GM12874 (cell line): ENCODE measurements at regions not wholly inside any gene's neighbourhood (a gene's known extent, or its start where the extent isn't known, plus 50 kb on each side); places are given as distances from the start of the nearest gene placed in this dataset.

ENCODE experiments used
- TF ChIP-seq, protein P1 (sequence below): IDR thresholded peaks from 2 replicates; pipeline ENCODE4 v1.5.1; 2011; ENCODE audit warnings: low read depth, mild to moderate bottlenecking, control low read depth, low read length, moderate library complexity; ENCODE audit not compliant: insufficient read depth

DNA sequence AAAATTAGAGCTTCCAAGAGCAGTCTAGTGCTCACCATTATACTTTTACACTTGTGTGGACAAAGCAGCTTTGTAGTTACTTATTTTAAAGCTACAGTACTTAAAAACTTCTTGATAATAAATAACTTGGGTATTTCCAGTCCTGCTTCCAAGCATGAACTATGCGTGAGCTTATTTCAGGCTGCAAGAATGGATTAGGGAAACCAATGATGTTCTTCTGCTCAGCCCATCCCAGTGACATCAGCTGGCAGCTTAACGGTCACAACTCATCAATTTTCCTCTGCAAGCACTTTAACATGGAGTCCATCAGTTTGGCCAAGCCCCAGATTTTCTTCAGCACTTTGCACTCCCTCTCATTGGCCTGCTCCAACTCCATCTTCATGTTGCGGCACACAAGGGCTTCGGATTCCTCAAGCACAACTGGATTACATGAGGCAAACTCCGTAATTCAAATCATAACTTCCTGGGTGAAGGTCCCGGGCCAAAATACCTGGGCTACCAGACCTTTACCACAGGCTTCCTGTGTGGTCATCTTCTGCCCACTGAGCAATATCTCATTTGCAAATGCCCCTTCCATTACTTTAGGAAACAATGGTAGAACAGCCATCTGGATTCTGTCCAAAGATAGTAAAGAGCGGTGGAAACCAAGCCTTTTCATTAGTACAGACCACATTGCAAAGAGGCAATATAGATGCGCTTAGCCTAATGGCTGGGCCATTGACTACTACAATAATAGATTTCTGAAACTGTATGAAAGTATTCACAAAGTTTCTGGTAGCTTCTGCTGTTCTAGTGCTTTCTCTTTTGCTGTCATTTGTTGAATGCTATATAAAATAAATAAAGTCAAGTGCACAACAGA lies 87.5 kb upstream of the DAZL start:
- TF ChIP-seq, protein P1, sequence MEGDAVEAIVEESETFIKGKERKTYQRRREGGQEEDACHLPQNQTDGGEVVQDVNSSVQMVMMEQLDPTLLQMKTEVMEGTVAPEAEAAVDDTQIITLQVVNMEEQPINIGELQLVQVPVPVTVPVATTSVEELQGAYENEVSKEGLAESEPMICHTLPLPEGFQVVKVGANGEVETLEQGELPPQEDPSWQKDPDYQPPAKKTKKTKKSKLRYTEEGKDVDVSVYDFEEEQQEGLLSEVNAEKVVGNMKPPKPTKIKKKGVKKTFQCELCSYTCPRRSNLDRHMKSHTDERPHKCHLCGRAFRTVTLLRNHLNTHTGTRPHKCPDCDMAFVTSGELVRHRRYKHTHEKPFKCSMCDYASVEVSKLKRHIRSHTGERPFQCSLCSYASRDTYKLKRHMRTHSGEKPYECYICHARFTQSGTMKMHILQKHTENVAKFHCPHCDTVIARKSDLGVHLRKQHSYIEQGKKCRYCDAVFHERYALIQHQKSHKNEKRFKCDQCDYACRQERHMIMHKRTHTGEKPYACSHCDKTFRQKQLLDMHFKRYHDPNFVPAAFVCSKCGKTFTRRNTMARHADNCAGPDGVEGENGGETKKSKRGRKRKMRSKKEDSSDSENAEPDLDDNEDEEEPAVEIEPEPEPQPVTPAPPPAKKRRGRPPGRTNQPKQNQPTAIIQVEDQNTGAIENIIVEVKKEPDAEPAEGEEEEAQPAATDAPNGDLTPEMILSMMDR = no peak

DNA sequence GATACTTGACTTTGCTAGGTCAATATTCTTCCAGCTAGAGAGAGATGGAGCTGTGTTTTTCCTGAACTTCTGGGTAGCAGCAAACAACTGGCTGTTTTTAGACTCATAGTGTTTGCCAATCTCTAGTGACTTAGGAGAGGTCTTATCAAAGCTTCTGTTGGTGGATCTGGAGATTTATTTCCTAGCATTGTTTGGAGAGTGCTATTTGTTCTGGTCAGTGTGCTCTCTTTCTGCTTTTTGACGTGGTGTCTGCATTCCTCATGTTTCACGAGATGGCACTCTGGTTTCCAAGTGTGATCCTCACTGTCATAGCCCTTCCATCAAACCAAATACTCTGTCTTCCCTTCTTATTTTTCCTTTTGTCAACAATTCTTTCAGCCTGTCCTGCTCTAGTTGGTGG lies 88.6 kb upstream of the DAZL start:
- TF ChIP-seq, protein P1 = no peak

DNA sequence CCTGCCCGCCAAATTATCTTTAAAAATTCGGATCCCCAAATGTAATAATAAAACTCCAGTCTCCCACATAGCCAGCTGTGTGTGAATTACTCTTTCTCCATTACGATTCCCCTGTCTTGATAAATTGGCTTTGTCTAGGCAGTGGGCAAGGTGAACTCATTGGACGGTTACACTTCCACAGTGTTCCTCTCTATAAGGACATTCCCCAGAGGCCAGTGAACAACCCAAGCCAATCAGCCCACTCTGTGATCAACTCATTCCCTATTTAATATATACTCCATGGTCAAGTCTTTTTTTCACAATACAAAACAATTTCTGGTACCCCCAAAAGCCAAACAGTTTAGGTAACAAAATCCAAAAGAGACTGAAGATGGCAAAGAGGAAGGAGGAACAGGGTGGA lies 90.5 kb upstream of the DAZL start:
- TF ChIP-seq, protein P1 = no peak

DNA sequence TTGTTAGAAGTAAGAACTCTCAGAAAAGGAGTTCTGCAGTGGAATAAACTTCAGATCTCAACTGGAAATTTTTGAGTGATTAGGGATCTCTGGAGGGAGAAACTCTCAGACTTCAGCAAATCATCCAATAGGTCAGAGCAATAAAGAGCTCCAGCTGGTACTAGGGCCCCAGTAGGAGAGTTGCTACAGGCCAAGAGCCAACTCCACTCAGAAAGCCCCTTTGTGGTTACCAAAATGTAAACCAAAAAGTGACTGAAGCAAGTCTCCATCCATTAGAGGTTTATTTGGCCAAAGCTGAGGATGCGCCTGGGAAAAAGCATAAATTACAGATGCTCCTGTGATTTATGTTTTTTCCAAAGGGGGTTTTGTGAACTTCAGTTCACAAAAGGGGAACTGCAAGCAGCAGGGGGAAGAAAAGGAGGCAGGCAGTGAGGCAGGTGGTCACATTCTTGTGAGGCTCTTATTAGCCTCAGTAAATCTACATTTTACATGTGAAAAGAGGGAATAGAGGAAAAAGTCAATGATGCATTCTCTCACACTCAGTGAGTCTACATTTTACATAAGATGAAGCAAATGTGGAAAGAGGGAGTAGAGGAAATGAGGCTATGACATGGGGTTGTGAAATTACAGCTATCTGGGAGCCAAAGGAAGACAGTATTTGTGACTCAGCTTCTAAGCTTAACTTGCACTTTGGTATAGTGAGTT lies 92.4 kb upstream of the DAZL start:
- TF ChIP-seq, protein P1 = no peak

DNA sequence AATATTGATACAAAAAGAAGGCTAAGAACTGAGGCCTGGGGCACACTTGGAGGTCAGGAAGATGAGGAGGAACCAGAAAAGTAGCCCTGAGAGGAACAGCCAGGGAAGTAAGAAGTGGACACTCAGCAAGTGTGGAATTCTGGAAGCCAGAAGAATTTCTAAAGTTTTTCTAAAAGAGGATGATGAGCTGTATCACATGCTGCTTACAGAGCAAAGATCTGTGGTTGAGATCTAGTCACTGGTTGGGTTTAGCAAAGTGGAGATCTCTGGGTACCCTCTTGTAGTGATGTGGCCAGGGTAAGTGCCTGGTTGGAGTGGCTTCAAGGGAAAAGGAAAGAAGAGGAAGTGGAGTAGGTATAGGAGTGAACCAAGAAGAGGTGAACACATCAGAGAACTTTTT lies 95.4 kb upstream of the DAZL start:
- TF ChIP-seq, protein P1 = no peak

DNA sequence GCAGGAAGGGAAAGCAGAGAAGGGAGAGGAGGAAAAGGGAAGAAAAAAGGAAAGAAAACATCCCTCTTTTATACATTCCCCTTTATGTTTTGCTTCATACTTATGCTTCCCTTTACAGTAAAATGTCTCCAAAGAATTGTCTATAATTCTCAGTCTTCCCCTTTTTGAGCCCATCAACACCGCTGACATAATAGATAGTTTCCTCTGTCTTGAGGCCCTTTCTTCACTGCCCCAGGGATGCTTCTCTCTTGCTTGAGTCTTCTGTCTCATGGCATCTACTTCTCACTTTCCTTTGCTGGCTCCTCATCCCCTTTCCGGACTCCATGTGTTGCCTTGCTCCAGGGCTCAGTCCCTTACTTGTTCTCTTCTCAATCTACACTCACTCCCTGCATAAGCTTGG lies 99.7 kb upstream of the DAZL start:
- TF ChIP-seq, protein P1 = no peak

DNA sequence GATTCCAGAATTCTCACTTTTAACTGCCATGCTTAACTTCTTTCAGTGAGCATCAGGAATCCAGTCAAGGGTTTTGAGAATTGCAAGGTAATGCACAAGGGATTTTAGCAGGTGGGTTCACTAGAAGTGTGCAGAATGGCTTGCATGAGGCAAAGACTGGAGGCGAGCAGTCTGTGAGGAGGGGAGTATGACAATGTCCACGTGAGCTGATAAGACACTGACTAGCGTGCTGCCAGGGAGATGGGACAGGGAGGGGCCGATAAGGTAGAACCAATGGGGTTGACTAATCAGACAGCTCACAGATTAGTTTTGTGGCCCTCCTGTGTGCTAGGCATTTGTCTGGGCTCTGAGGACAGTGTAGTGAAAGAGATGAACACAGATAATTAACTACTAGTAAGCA lies 102.0 kb upstream of the DAZL start:
- TF ChIP-seq, protein P1 = no peak
